GM12878 (cell line): ENCODE measurements at regions not wholly inside any gene's neighbourhood (a gene's known extent, or its start where the extent isn't known, plus 50 kb on each side); places are given as distances from the start of the nearest gene placed in this dataset.

ENCODE experiments used
- BCL11A ChIP-seq: IDR thresholded peaks from 2 replicates; pipeline ENCODE4 v1.6.1; 2011; ENCODE audit warnings: low read depth, low read length
- CEBPZ ChIP-seq: fragments of 150-350 bp; IDR thresholded peaks from 2 replicates; pipeline ENCODE4 v1.6.1; 2016; ENCODE audit warnings: low read depth, low read length
- EZH2 ChIP-seq: IDR thresholded peaks from 2 replicates; pipeline ENCODE4 v1.6.1; 2012; ENCODE audit warnings: low read depth, mild to moderate bottlenecking, control low read depth, inconsistent platforms, low read length, borderline replicate concordance; ENCODE audit not compliant: control insufficient read depth
- FOXK2 ChIP-seq: fragments of 450-650 bp; IDR thresholded peaks from 2 replicates; pipeline ENCODE4 v1.6.1; 2017; ENCODE audit warnings: mild to moderate bottlenecking, moderate library complexity
- FOXM1 ChIP-seq: IDR thresholded peaks from 2 replicates; pipeline ENCODE4 v1.6.1; 2012; ENCODE audit warnings: low read depth, mild to moderate bottlenecking, inconsistent platforms, low read length, moderate library complexity
- HSF1 ChIP-seq: fragments of 150-350 bp; IDR thresholded peaks from 2 replicates; pipeline ENCODE4 v1.6.1; 2014; ENCODE audit warnings: mild to moderate bottlenecking, low read depth, low read length
- IKZF1 ChIP-seq: fragments of 450-650 bp; conservative IDR thresholded peaks from 2 replicates; pipeline ENCODE4 v1.6.1; 2017; ENCODE audit warnings: antibody characterized with exemption, mild to moderate bottlenecking
- JUND ChIP-seq: IDR thresholded peaks from 2 replicates; pipeline ENCODE4 v1.6.1; 2012; ENCODE audit warnings: low read depth, mild to moderate bottlenecking, low read length, improper control_type of control experiment, moderate library complexity
- MEF2B ChIP-seq: fragments of 450-650 bp; IDR thresholded peaks from 2 replicates; pipeline ENCODE4 v1.6.1; 2018; ENCODE audit warnings: mild to moderate bottlenecking, moderate library complexity; ENCODE audit not compliant: partially characterized antibody, poor library complexity, severe bottlenecking
- NR2F1 ChIP-seq: fragments of 450-650 bp; conservative IDR thresholded peaks from 2 replicates; pipeline ENCODE4 v1.6.1; 2017; ENCODE audit warnings: mild to moderate bottlenecking
- PRDM15 ChIP-seq: fragments of 450-650 bp; formaldehyde crosslinking; IDR thresholded peaks from 2 replicates; pipeline ENCODE4 v1.4.0; 2020; ENCODE audit warnings: mild to moderate bottlenecking, moderate library complexity
- RELA ChIP-seq: fragments of 450-650 bp; IDR thresholded peaks from 2 replicates; pipeline ENCODE4 v1.8.0; 2014; ENCODE audit warnings: borderline replicate concordance; ENCODE audit not compliant: partially characterized antibody
- RELB ChIP-seq: fragments of 450-650 bp; IDR thresholded peaks from 2 replicates; pipeline ENCODE4 v1.6.1; 2017; ENCODE audit warnings: low read depth, mild to moderate bottlenecking, moderate library complexity
- SKIL ChIP-seq: fragments of 450-650 bp; IDR thresholded peaks from 2 replicates; pipeline ENCODE4 v1.6.1; 2017; ENCODE audit warnings: mild to moderate bottlenecking, low read depth, inconsistent platforms; ENCODE audit not compliant: poor library complexity, severe bottlenecking
- TCF7 ChIP-seq: IDR thresholded peaks from 2 replicates; pipeline ENCODE4 v1.6.1; 2014; ENCODE audit warnings: antibody characterized with exemption, borderline replicate concordance
- ZNF384 ChIP-seq: IDR thresholded peaks from 2 replicates; pipeline ENCODE4 v1.6.1; 2012; ENCODE audit warnings: low read depth, mild to moderate bottlenecking, low read length, improper control_type of control experiment, borderline replicate concordance

GRCh38 chr7:156547884-156548561 is 92.6 kb upstream of the RNF32 start (continued):
- TF ChIP-seq PRDM15 (CRISPR knock-in tag) (no peak), IKZF1 (peak; percentile 72), EZH2 (no peak), RELA (peak; percentile 83), NR2F1 (peak; percentile 45), BCL11A (0 out of 2 replicates have a peak, but pooled peaks have one; percentile 15), MEF2B (peak; percentile 88), JUND (peak; percentile 34; the same call in 1 of the 2 replicates), TCF7 (no peak), CEBPZ (no peak), ZNF384 (no peak), SKIL (peak; percentile 59), FOXK2 (peak; percentile 75), RELB (peak; percentile 60), HSF1 (peak; percentile 72), FOXM1 (no peak)
